Esophagus muscularis mucosa (tissue), 4 donors: ENCODE measurements at regions not wholly inside any gene's neighbourhood (a gene's known extent, or its start where the extent isn't known, plus 50 kb on each side); places are given as distances from the start of the nearest gene placed in this dataset.

ENCODE experiments used
- CTCF ChIP-seq, 3 experiments: fragments of 200-600 bp in 2 of 3; fragments of 450-650 bp in 1 of 3; sonication (generic) in 2 of 3; IDR thresholded peaks; one replicate each; pipeline ENCODE4 v1.5.1; 2017 to 2019; ENCODE audit warnings: antibody characterized with exemption in 3 of 3, mild to moderate bottlenecking in 2 of 3, moderate library complexity in 1 of 3
- EP300 ChIP-seq: sonication (generic); formaldehyde crosslinking; IDR thresholded peaks from one replicate; pipeline ENCODE4 v1.6.1; 2017; ENCODE audit warnings: antibody characterized with exemption
- POLR2A ChIP-seq: fragments of 450-650 bp; IDR thresholded peaks from one replicate; pipeline ENCODE4 v1.6.1; 2017; ENCODE audit warnings: antibody characterized with exemption, moderate library complexity, mild to moderate bottlenecking, low read depth

DNA sequence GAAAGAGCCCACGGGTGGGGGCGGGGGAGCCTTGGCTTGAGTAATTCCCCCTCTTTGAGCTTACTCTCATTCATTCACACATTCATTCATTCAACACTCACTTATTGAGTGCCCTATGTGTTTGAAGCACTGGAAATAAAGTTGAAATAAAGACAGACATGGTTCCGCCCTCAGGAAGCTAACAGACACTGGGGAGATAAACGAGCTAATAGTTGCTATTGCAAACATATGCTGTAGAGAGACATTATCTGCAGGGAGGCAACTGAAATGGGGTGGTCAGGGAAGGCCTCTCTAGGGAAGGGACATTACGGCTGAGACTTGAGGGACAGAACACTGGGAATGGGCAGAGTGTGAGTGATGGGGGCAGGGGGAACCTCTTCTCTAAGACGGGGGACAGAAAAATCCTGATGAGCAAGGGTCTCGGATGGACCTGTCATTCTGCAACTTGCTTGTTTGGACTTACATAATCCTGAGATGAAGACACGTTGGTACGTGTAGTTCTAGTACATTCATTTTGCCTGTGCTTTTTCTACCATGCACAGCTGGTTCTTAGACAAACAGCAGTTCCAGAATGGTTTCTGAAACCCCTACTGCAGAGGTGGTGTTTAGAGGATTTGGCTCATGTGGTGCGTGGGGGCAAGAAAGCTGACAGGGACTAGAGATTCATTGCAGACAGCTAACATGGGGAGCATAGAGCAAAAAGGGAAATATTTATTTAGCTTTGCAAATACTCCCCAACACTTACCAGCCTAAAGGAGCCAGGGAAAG lies 71.1 kb upstream of the BLCAP start:
- TF ChIP-seq CTCF (IDR thresholded peaks at IDR 0.05) = no peak
- TF ChIP-seq POLR2A = no peak
- TF ChIP-seq EP300 = no peak
